Ishikawa (cell line): ENCODE measurements at regions not wholly inside any gene's neighbourhood (a gene's known extent, or its start where the extent isn't known, plus 50 kb on each side); places are given as distances from the start of the nearest gene placed in this dataset.

ENCODE experiments used
- CEBPB ChIP-seq: IDR thresholded peaks from 2 replicates; pipeline ENCODE4 v1.6.1; 2012
- CREB1 ChIP-seq: IDR thresholded peaks from 2 replicates; pipeline ENCODE4 v1.6.1; 2012; ENCODE audit warnings: low read depth
- EP300 ChIP-seq: IDR thresholded peaks from 2 replicates; pipeline ENCODE4 v1.6.1; 2012; ENCODE audit warnings: borderline replicate concordance
- TF ChIP-seq, protein P1 (sequence below): IDR thresholded peaks from 2 replicates; pipeline ENCODE4 v1.6.1; 2012; ENCODE audit warnings: low read depth, mild to moderate bottlenecking
- TF ChIP-seq, protein P2 (sequence below): IDR thresholded peaks from 2 replicates; pipeline ENCODE4 v1.6.1; 2012

DNA sequence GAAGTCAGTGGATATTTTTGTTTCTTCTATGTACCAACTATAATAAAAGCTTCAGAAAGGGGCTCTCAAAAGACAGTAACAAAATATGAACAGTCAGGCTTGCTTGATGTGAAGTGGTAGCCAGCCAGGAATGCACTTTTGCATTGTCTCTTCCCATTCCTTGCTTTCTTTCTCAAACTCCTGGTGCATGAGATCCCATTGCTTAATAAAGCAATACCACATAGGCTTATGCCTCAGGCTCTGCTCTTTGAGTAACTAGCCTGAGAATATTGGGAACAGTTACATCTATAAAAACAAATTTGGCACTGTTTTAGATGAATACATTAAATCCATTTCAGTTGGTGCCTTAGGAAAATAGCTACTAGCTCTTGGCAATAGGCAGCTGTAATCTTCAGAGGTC is 62.6 kb upstream of the ST6GAL2 start:
- TF ChIP-seq EP300 (no peak), CREB1 (no peak), CEBPB (no peak)
- TF ChIP-seq, protein P1, sequence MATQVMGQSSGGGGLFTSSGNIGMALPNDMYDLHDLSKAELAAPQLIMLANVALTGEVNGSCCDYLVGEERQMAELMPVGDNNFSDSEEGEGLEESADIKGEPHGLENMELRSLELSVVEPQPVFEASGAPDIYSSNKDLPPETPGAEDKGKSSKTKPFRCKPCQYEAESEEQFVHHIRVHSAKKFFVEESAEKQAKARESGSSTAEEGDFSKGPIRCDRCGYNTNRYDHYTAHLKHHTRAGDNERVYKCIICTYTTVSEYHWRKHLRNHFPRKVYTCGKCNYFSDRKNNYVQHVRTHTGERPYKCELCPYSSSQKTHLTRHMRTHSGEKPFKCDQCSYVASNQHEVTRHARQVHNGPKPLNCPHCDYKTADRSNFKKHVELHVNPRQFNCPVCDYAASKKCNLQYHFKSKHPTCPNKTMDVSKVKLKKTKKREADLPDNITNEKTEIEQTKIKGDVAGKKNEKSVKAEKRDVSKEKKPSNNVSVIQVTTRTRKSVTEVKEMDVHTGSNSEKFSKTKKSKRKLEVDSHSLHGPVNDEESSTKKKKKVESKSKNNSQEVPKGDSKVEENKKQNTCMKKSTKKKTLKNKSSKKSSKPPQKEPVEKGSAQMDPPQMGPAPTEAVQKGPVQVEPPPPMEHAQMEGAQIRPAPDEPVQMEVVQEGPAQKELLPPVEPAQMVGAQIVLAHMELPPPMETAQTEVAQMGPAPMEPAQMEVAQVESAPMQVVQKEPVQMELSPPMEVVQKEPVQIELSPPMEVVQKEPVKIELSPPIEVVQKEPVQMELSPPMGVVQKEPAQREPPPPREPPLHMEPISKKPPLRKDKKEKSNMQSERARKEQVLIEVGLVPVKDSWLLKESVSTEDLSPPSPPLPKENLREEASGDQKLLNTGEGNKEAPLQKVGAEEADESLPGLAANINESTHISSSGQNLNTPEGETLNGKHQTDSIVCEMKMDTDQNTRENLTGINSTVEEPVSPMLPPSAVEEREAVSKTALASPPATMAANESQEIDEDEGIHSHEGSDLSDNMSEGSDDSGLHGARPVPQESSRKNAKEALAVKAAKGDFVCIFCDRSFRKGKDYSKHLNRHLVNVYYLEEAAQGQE: no peak
- TF ChIP-seq, protein P2, sequence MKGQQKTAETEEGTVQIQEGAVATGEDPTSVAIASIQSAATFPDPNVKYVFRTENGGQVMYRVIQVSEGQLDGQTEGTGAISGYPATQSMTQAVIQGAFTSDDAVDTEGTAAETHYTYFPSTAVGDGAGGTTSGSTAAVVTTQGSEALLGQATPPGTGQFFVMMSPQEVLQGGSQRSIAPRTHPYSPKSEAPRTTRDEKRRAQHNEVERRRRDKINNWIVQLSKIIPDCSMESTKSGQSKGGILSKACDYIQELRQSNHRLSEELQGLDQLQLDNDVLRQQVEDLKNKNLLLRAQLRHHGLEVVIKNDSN: no peak
